ENCODE measurements at regions not wholly inside any gene's neighbourhood (a gene's known extent, or its start where the extent isn't known, plus 50 kb on each side); places are given as distances from the start of the nearest gene placed in this dataset.

GRCh38 chr15:94028121-94028520 lies 203.2 kb upstream of the MCTP2 start:
- H3K4me3 ChIP-seq (ENCODE audit: low read depth in 1 of 2, low read length in 1 of 2), result no peak overlapping the region
- H3K9me3 ChIP-seq, result no peaks in the 10 kb centered on the region
- H3K4me1 ChIP-seq (ENCODE audit: control insufficient read depth in 1 of 2, insufficient read depth in 1 of 2, low read depth in 1 of 2, low read length in 1 of 2), result no peaks in the 10 kb centered on the region
- TF ChIP-seq CTCF (IDR thresholded peaks at IDR 0.05), result no peak
- H3K27me3 ChIP-seq, result peaks cover 3% of the 10 kb centered on the region
- no peaks in the 10 kb centered on the region for H3K36me3 ChIP-seq
- H3K27ac ChIP-seq, result no peak overlapping the region

DNA sequence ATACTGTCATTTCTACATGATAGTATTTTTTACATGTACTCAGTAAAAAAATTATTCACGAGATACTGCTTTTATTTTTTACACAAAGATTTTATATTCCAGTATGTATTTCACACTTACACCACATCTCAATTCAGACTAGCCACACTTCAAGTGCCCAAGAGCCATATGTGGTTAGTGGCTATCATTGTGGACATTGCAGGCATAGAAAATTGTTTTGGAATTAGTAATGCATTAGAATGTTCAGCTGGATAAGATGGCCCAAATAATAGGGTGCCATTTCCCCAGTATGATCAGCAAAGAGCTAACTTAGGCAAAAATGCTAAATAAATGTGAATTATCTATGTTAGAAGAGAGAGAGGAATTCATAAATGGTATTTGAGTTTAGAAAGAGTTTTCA lies 203.8 kb upstream of the MCTP2 start:
- Histone ChIP-seq H3K9me3 (no peaks in the 10 kb centered on the region), H3K4me1 (ENCODE audit: control insufficient read depth in 1 of 2, insufficient read depth in 1 of 2, low read depth in 1 of 2, low read length in 1 of 2) (no peaks in the 10 kb centered on the region), H3K27ac (no peak overlapping the region), H3K36me3 (no peaks in the 10 kb centered on the region), H3K4me3 (ENCODE audit: low read depth in 1 of 2, low read length in 1 of 2) (no peak overlapping the region), H3K27me3 (peaks cover 3% of the 10 kb centered on the region)
- TF ChIP-seq CTCF (IDR thresholded peaks at IDR 0.05), result no peak

DNA sequence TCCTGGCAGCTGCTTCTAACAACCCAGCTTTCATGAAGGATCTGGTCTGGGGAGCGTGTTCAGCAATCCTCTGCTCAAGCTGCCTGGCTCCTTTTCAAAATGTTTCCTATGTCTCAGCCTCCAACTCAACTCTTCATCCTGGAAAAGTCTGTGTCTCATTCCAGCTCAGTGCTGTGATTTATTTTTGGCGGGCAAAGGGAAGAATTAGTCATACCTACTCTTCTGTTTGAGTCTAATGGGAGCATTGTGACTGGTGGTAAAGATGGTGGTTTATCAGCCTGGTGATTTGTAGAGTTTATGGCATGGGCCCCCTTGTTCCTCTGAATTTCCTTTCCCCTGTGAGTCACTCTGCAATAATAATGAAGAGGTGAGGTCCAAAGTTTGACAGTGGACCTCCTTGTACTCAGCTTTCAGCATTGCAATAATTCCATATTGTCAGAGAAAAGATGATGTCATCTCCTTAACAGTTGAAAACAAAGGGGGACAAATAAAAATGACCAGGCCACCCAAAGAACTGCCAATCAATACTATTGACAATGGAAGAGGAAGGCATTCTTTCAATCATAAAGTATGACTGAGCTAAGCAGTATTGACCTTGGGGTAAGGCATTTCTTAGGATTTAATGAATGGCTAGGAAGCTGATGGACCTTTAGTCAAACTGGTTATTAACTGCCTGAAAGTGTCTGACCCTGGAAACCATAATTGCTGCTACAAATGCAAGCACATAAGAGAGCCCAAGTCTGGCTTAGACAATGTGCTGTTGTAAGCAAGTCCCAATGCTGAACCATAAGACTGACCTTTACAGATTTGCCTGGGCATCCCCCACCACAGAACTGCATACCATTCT lies 204.7 kb upstream of the MCTP2 start:
- TF ChIP-seq CTCF (IDR thresholded peaks at IDR 0.05), result no peak
- no peaks in the 10 kb centered on the region for H3K4me1 ChIP-seq (ENCODE audit: control insufficient read depth in 1 of 2, insufficient read depth in 1 of 2, low read depth in 1 of 2, low read length in 1 of 2)

GRCh38 chr15:94023531-94023930 lies 207.8 kb upstream of the MCTP2 start:
- Histone ChIP-seq H3K4me3 (ENCODE audit: low read depth in 1 of 2, low read length in 1 of 2) (no peak overlapping the region), H3K4me1 (ENCODE audit: control insufficient read depth in 1 of 2, insufficient read depth in 1 of 2, low read depth in 1 of 2, low read length in 1 of 2) (no peaks in the 10 kb centered on the region), H3K27ac (no peak overlapping the region)

More for the DNA sequence above, 204.7 kb upstream of the MCTP2 start:
- Histone ChIP-seq H3K4me3 (ENCODE audit: low read depth in 1 of 2, low read length in 1 of 2) (no peak overlapping the region), H3K27me3 (peaks cover 3% of the 10 kb centered on the region), H3K36me3 (no peaks in the 10 kb centered on the region), H3K9me3 (no peaks in the 10 kb centered on the region), H3K27ac (no peak overlapping the region)

DNA sequence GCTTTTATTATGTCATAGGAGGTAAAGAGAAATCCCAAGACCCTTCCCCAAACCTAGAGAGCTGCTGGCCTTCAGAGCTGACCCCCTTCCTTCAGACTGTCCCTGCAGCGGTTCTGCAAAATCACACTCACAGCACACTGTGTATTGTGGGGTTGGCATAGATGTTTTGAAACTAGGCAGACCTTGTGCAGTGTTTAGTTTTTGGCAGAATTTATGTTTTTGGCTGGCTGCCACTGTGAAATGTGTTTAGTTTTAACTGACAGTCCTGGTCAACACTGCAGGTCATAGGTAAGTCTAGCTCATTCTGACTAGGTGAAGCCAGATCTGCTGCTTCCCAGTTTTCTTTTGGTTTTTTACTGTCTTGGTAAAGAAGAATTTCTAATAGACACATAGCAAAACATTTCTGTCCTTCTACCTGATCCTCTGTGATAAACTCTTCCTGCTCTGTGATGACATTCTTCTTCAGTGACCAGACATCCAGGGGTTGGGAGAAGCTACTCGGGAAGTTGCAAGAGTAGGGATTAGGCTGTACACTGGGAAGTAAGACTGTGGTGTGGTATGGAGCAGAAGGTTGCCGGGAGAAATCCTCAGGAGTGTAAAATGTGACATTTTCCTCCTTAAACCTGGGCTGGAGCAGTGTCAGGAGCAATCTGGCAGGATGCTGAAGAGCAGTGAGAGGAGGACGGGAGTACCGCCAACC lies 209.6 kb upstream of the MCTP2 start:
- Histone ChIP-seq H3K27ac (no peak overlapping the region), H3K4me1 (ENCODE audit: control insufficient read depth in 1 of 2, insufficient read depth in 1 of 2, low read depth in 1 of 2, low read length in 1 of 2) (no peaks in the 10 kb centered on the region), H3K36me3 (no peaks in the 10 kb centered on the region), H3K4me3 (ENCODE audit: low read depth in 1 of 2, low read length in 1 of 2) (no peak overlapping the region), H3K27me3 (no peaks in the 10 kb centered on the region), H3K9me3 (no peaks in the 10 kb centered on the region)
- TF ChIP-seq CTCF (IDR thresholded peaks at IDR 0.05), result no peak

More at GRCh38 chr15:94023531-94023930, 207.8 kb upstream of the MCTP2 start:
- no peak for TF ChIP-seq CTCF (IDR thresholded peaks at IDR 0.05)
- peaks cover 3% of the 10 kb centered on the region for H3K27me3 ChIP-seq
- no peaks in the 10 kb centered on the region for H3K36me3 ChIP-seq
- no peaks in the 10 kb centered on the region for H3K9me3 ChIP-seq

Measured in neutrophil (primary cell).